ENCODE measurements at regions not wholly inside any gene's neighbourhood (a gene's known extent, or its start where the extent isn't known, plus 50 kb on each side); places are given as distances from the start of the nearest gene placed in this dataset.

- H3K27me3 ChIP-seq (ENCODE audit: control insufficient read depth in 3 of 3, insufficient read depth in 3 of 3, low read length in 3 of 3) = no peaks in the 10 kb centered on the region
- H3K27ac ChIP-seq (ENCODE audit: low read depth, low read length) = no peak overlapping the region
- H3K4me1 ChIP-seq (ENCODE audit: control insufficient read depth in 3 of 3, insufficient read depth in 3 of 3, low read length in 3 of 3) = peaks cover 7 to 11% (median 10%) of the 10 kb centered on the region in 3 donors
- H3K9me3 ChIP-seq (ENCODE audit: control insufficient read depth in 3 of 3, low read length in 3 of 3) = no peaks in the 10 kb centered on the region
- no peak overlapping the region for H3K4me3 ChIP-seq (ENCODE audit: low read length in 3 of 3)
- H3K36me3 ChIP-seq (ENCODE audit: control insufficient read depth in 3 of 3, insufficient read depth in 3 of 3, low read length in 3 of 3) = no peaks in the 10 kb centered on the region
- H3K9ac ChIP-seq (ENCODE audit: low read depth in 1 of 3, low read length in 3 of 3) = no peak overlapping the region
Measured at GRCh38 chr11:109121173-109121932, 300.6 kb upstream of the C11orf87 start.

GRCh38 chr11:109123816-109124787, 297.9 kb upstream of the C11orf87 start:
- Histone ChIP-seq H3K36me3 (ENCODE audit: control insufficient read depth in 3 of 3, insufficient read depth in 3 of 3, low read length in 3 of 3) (no peaks in the 10 kb centered on the region), H3K9ac (ENCODE audit: low read depth in 1 of 3, low read length in 3 of 3) (peak overlapping the region in 1 of 3 donors; percentile 32), H3K27ac (ENCODE audit: low read depth, low read length) (no peak overlapping the region), H3K4me1 (ENCODE audit: control insufficient read depth in 3 of 3, insufficient read depth in 3 of 3, low read length in 3 of 3) (peaks cover 7 to 11% (median 10%) of the 10 kb centered on the region in 3 donors), H3K27me3 (ENCODE audit: control insufficient read depth in 3 of 3, insufficient read depth in 3 of 3, low read length in 3 of 3) (no peaks in the 10 kb centered on the region), H3K4me3 (ENCODE audit: low read length in 3 of 3) (peak overlapping the region in 2 of 3 donors; percentile 20 to 45), H3K9me3 (ENCODE audit: control insufficient read depth in 3 of 3, low read length in 3 of 3) (no peaks in the 10 kb centered on the region)

- Histone ChIP-seq H3K4me1 (ENCODE audit: control insufficient read depth in 3 of 3, insufficient read depth in 3 of 3, low read length in 3 of 3) (no peaks in the 10 kb centered on the region), H3K4me3 (ENCODE audit: low read length in 3 of 3) (no peak overlapping the region), H3K27me3 (ENCODE audit: control insufficient read depth in 3 of 3, insufficient read depth in 3 of 3, low read length in 3 of 3) (no peaks in the 10 kb centered on the region), H3K9me3 (ENCODE audit: control insufficient read depth in 3 of 3, low read length in 3 of 3) (no peaks in the 10 kb centered on the region), H3K36me3 (ENCODE audit: control insufficient read depth in 3 of 3, insufficient read depth in 3 of 3, low read length in 3 of 3) (no peaks in the 10 kb centered on the region), H3K27ac (ENCODE audit: low read depth, low read length) (no peak overlapping the region), H3K9ac (ENCODE audit: low read depth in 1 of 3, low read length in 3 of 3) (no peak overlapping the region)
Measured at GRCh38 chr11:109130910-109131309, 291.1 kb upstream of the C11orf87 start.

GRCh38 chr11:109132539-109132938, 289.5 kb upstream of the C11orf87 start:
- Histone ChIP-seq H3K27ac (ENCODE audit: low read depth, low read length) (no peak overlapping the region), H3K36me3 (ENCODE audit: control insufficient read depth in 3 of 3, insufficient read depth in 3 of 3, low read length in 3 of 3) (no peaks in the 10 kb centered on the region), H3K4me1 (ENCODE audit: control insufficient read depth in 3 of 3, insufficient read depth in 3 of 3, low read length in 3 of 3) (no peaks in the 10 kb centered on the region), H3K9ac (ENCODE audit: low read depth in 1 of 3, low read length in 3 of 3) (no peak overlapping the region), H3K9me3 (ENCODE audit: control insufficient read depth in 3 of 3, low read length in 3 of 3) (no peaks in the 10 kb centered on the region), H3K4me3 (ENCODE audit: low read length in 3 of 3) (no peak overlapping the region), H3K27me3 (ENCODE audit: control insufficient read depth in 3 of 3, insufficient read depth in 3 of 3, low read length in 3 of 3) (no peaks in the 10 kb centered on the region)

GRCh38 chr11:109133159-109133558, 288.8 kb upstream of the C11orf87 start:
- H3K4me1 ChIP-seq (ENCODE audit: control insufficient read depth in 3 of 3, insufficient read depth in 3 of 3, low read length in 3 of 3) = no peaks in the 10 kb centered on the region
- no peak overlapping the region for H3K27ac ChIP-seq (ENCODE audit: low read depth, low read length)
- H3K9ac ChIP-seq (ENCODE audit: low read depth in 1 of 3, low read length in 3 of 3) = no peak overlapping the region
- no peaks in the 10 kb centered on the region for H3K27me3 ChIP-seq (ENCODE audit: control insufficient read depth in 3 of 3, insufficient read depth in 3 of 3, low read length in 3 of 3)
- H3K36me3 ChIP-seq (ENCODE audit: control insufficient read depth in 3 of 3, insufficient read depth in 3 of 3, low read length in 3 of 3) = no peaks in the 10 kb centered on the region
- H3K4me3 ChIP-seq (ENCODE audit: low read length in 3 of 3) = no peak overlapping the region
- no peaks in the 10 kb centered on the region for H3K9me3 ChIP-seq (ENCODE audit: control insufficient read depth in 3 of 3, low read length in 3 of 3)

GRCh38 chr11:109135627-109136026, 286.4 kb upstream of the C11orf87 start:
- Histone ChIP-seq H3K27me3 (ENCODE audit: control insufficient read depth in 3 of 3, insufficient read depth in 3 of 3, low read length in 3 of 3) (no peaks in the 10 kb centered on the region), H3K27ac (ENCODE audit: low read depth, low read length) (no peak overlapping the region), H3K9ac (ENCODE audit: low read depth in 1 of 3, low read length in 3 of 3) (no peak overlapping the region), H3K36me3 (ENCODE audit: control insufficient read depth in 3 of 3, insufficient read depth in 3 of 3, low read length in 3 of 3) (no peaks in the 10 kb centered on the region), H3K4me3 (ENCODE audit: low read length in 3 of 3) (no peak overlapping the region), H3K9me3 (ENCODE audit: control insufficient read depth in 3 of 3, low read length in 3 of 3) (no peaks in the 10 kb centered on the region), H3K4me1 (ENCODE audit: control insufficient read depth in 3 of 3, insufficient read depth in 3 of 3, low read length in 3 of 3) (no peaks in the 10 kb centered on the region)

DNA sequence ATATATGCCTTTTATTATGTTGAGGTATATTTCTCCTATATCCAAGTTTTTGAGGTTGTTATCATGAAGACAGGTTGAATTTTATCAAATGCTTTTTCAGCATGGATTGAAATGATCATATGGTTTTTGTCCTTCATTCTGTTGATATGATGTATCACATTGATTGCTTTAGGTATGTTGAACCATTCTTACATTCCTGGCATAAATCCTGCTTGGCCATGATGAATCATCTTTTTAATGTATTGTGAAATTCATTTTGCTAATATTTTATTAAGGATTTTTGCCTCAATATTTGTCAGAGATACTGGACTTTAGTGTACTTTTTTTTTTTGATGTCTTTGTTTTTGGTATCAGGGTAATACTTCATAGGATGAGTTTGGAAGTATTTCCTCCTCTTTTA, 283.8 kb upstream of the C11orf87 start:
- Histone ChIP-seq H3K9me3 (ENCODE audit: control insufficient read depth in 3 of 3, low read length in 3 of 3) (no peaks in the 10 kb centered on the region), H3K4me1 (ENCODE audit: control insufficient read depth in 3 of 3, insufficient read depth in 3 of 3, low read length in 3 of 3) (no peaks in the 10 kb centered on the region), H3K4me3 (ENCODE audit: low read length in 3 of 3) (no peak overlapping the region), H3K9ac (ENCODE audit: low read depth in 1 of 3, low read length in 3 of 3) (no peak overlapping the region), H3K36me3 (ENCODE audit: control insufficient read depth in 3 of 3, insufficient read depth in 3 of 3, low read length in 3 of 3) (no peaks in the 10 kb centered on the region), H3K27me3 (ENCODE audit: control insufficient read depth in 3 of 3, insufficient read depth in 3 of 3, low read length in 3 of 3) (no peaks in the 10 kb centered on the region), H3K27ac (ENCODE audit: low read depth, low read length) (no peak overlapping the region)

- Histone ChIP-seq H3K36me3 (ENCODE audit: control insufficient read depth in 3 of 3, insufficient read depth in 3 of 3, low read length in 3 of 3) (no peaks in the 10 kb centered on the region), H3K9me3 (ENCODE audit: control insufficient read depth in 3 of 3, low read length in 3 of 3) (no peaks in the 10 kb centered on the region), H3K4me1 (ENCODE audit: control insufficient read depth in 3 of 3, insufficient read depth in 3 of 3, low read length in 3 of 3) (no peaks in the 10 kb centered on the region), H3K4me3 (ENCODE audit: low read length in 3 of 3) (no peak overlapping the region), H3K9ac (ENCODE audit: low read depth in 1 of 3, low read length in 3 of 3) (no peak overlapping the region), H3K27me3 (ENCODE audit: control insufficient read depth in 3 of 3, insufficient read depth in 3 of 3, low read length in 3 of 3) (no peaks in the 10 kb centered on the region), H3K27ac (ENCODE audit: low read depth, low read length) (no peak overlapping the region)
Measured at GRCh38 chr11:109140426-109140825, 281.6 kb upstream of the C11orf87 start.

DNA sequence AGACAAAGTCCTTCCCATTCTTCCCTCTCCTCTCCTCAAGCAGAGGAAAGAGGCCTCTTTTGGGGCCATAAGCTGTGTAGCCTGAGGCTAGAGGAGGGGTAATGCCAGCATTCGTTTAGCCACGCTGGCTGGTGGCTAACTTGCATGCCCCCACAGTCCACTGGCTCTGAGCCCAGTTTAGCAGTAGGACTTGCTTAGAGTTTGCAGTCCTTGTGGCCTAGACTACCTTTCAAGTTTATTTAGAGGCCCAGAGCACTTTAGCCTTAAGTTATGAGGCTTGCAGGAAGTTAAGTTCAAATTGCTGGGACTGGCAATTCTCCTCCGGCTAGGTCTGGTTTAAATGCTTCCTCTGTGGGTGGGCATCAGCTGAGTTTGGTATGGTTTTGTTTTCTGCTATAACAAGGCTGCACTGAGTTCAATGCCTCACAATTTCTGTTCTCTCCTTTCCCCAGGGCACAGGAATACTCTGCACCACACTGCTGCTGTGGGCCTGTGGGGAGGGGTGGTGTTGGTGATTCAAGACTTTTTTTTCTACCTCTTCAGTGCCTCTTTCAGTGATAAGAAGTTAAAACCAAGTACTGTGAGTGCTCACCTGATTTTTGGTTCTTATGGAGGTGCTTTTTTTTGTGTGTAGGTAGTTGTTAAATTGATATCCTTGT, 281.0 kb upstream of the C11orf87 start:
- no peaks in the 10 kb centered on the region for H3K9me3 ChIP-seq (ENCODE audit: control insufficient read depth in 3 of 3, low read length in 3 of 3)
- no peaks in the 10 kb centered on the region for H3K27me3 ChIP-seq (ENCODE audit: control insufficient read depth in 3 of 3, insufficient read depth in 3 of 3, low read length in 3 of 3)
- no peaks in the 10 kb centered on the region for H3K4me1 ChIP-seq (ENCODE audit: control insufficient read depth in 3 of 3, insufficient read depth in 3 of 3, low read length in 3 of 3)
- no peak overlapping the region for H3K27ac ChIP-seq (ENCODE audit: low read depth, low read length)
- H3K36me3 ChIP-seq (ENCODE audit: control insufficient read depth in 3 of 3, insufficient read depth in 3 of 3, low read length in 3 of 3) = no peaks in the 10 kb centered on the region
- H3K4me3 ChIP-seq (ENCODE audit: low read length in 3 of 3) = no peak overlapping the region
- H3K9ac ChIP-seq (ENCODE audit: low read depth in 1 of 3, low read length in 3 of 3) = no peak overlapping the region
